ENCODE measurements at regions not wholly inside any gene's neighbourhood (a gene's known extent, or its start where the extent isn't known, plus 50 kb on each side); places are given as distances from the start of the nearest gene placed in this dataset.
"Not testable (repeated sequence)": the region's sequence is repeated elsewhere in the genome, so short reads cannot be mapped to it uniquely, and the experiment has no call there.

- peak; percentile 6 for DNase-seq
- Histone ChIP-seq H2AK5ac (ENCODE audit: low read depth, low read length) (no peak overlapping the region), H3K56ac (ENCODE audit: extremely low read depth, insufficient read depth, low read length) (no peak overlapping the region), H3K4ac (ENCODE audit: low read depth, low read length) (no peak overlapping the region), H3K79me1 (ENCODE audit: low read depth in 1 of 2, low read length in 2 of 2) (no peaks in the 10 kb centered on the region), H4K8ac (ENCODE audit: low read depth in 2 of 2, low read length in 2 of 2) (no peak overlapping the region), H3K9me3 (ENCODE audit: control insufficient read depth, insufficient read depth, low read length) (no peaks in the 10 kb centered on the region), H3K9me1 (ENCODE audit: insufficient read depth, low read length) (0 out of 2 replicates have a peak, but pooled peaks cover 2% of the 10 kb centered on the region), H3K27me3 (ENCODE audit: control insufficient read depth, insufficient read depth, low read length) (no peaks in the 10 kb centered on the region), H4K20me1 (ENCODE audit: insufficient read depth, low read length) (no peaks in the 10 kb centered on the region), H3K36me3 (ENCODE audit: control insufficient read depth, insufficient read depth, low read length) (no peaks in the 10 kb centered on the region), H2BK15ac (ENCODE audit: low read depth, low read length) (no peak overlapping the region), H2BK20ac (ENCODE audit: low read depth, low read length) (no peak overlapping the region), H3K27ac (ENCODE audit: insufficient read depth, low read length) (no peak overlapping the region), H3K9ac (ENCODE audit: low read depth, low read length) (no peak overlapping the region), H3K4me2 (ENCODE audit: low read depth, low read length) (no peak overlapping the region), H4K91ac (ENCODE audit: insufficient read depth, low read depth, low read length) (no peak overlapping the region), H3K18ac (ENCODE audit: low read depth, low read length) (no peak overlapping the region), H2AFZ (replicated peaks; ENCODE audit: low read length, poor library complexity) (no peak overlapping the region), H3K4me1 (ENCODE audit: control insufficient read depth, insufficient read depth, low read length) (no peaks in the 10 kb centered on the region), H3K23ac (ENCODE audit: low read depth, low read length) (no peak overlapping the region), H2BK5ac (ENCODE audit: low read depth, low read length, poor library complexity, severe bottlenecking) (no peak overlapping the region), H2AK9ac (replicated peaks; ENCODE audit: low read depth, low read length, poor library complexity) (no peak overlapping the region), H3K14ac (replicated peaks; ENCODE audit: low read depth, low read length) (no peak overlapping the region), H3K4me3 (ENCODE audit: insufficient read depth, low read depth, low read length) (no peak overlapping the region), H2BK120ac (ENCODE audit: low read depth, low read length) (no peak overlapping the region), H4K5ac (ENCODE audit: low read depth, low read length) (no peak overlapping the region)
- CTCF ChIA-PET, result no interaction called here
- POLR2A ChIA-PET (ENCODE audit: unreplicated experiment), result no interaction called here
- no CpG with 5 or more reads among the region's 1 CpG for WGBS, 2 experiments (ENCODE audit: extremely low coverage in 2 of 2, insufficient read length in 1 of 2)
- no peak; the same call in 1 of the 2 replicates for ATAC-seq (ENCODE audit: low read depth)
- BruUV-seq (replicated peaks), result no TSS peak
- dilution Hi-C loops (cut with HindIII; ENCODE audit: low sequenced_read_pairs, unreplicated experiment), result no loop called here
- in situ Hi-C loops (cut with MboI; ENCODE audit: low sequenced_read_pairs), result no loop called here
- intact Hi-C loops (cut with micrococcal nuclease), result no loop called here
- TF ChIP-seq MAFK (IDR thresholded peaks at IDR 0.05; ENCODE audit: low read depth, low read length) (no peak), NFE2L2 (IDR thresholded peaks at IDR 0.05; ENCODE audit: low read depth, low read length) (no peak)
These were observed 227.3 kb upstream of the NOCT start for GRCh38 chr4:138788267-138788790.

GRCh38 chr4:138779761-138780160 is 235.8 kb upstream of the NOCT start:
- H3K9me1 ChIP-seq (ENCODE audit: insufficient read depth, low read length); CTCF ChIA-PET; H3K4ac ChIP-seq (ENCODE audit: low read depth, low read length); dilution Hi-C loops (cut with HindIII; ENCODE audit: low sequenced_read_pairs, unreplicated experiment); H2BK5ac ChIP-seq (ENCODE audit: low read depth, low read length, poor library complexity, severe bottlenecking); intact Hi-C loops (cut with micrococcal nuclease); H3K18ac ChIP-seq (ENCODE audit: low read depth, low read length); BruUV-seq (replicated peaks); H3K14ac ChIP-seq (replicated peaks; ENCODE audit: low read depth, low read length); H3K23ac ChIP-seq (ENCODE audit: low read depth, low read length); H3K9ac ChIP-seq (ENCODE audit: low read depth, low read length); H4K91ac ChIP-seq (ENCODE audit: insufficient read depth, low read depth, low read length); H3K36me3 ChIP-seq (ENCODE audit: control insufficient read depth, insufficient read depth, low read length); in situ Hi-C loops (cut with MboI; ENCODE audit: low sequenced_read_pairs); H3K4me1 ChIP-seq (ENCODE audit: control insufficient read depth, insufficient read depth, low read length); H2AK5ac ChIP-seq (ENCODE audit: low read depth, low read length); H3K27ac ChIP-seq (ENCODE audit: insufficient read depth, low read length); H3K4me2 ChIP-seq (ENCODE audit: low read depth, low read length); POLR2A ChIA-PET (ENCODE audit: unreplicated experiment); ATAC-seq (ENCODE audit: low read depth); H2BK20ac ChIP-seq (ENCODE audit: low read depth, low read length); H2AK9ac ChIP-seq (replicated peaks; ENCODE audit: low read depth, low read length, poor library complexity); H3K4me3 ChIP-seq (ENCODE audit: insufficient read depth, low read depth, low read length); H3K79me1 ChIP-seq (ENCODE audit: low read depth in 1 of 2, low read length in 2 of 2); H3K27me3 ChIP-seq (ENCODE audit: control insufficient read depth, insufficient read depth, low read length); H2AFZ ChIP-seq (replicated peaks; ENCODE audit: low read length, poor library complexity); H3K56ac ChIP-seq (ENCODE audit: extremely low read depth, insufficient read depth, low read length); H4K8ac ChIP-seq (ENCODE audit: low read depth in 2 of 2, low read length in 2 of 2); H2BK120ac ChIP-seq (ENCODE audit: low read depth, low read length); H2BK15ac ChIP-seq (ENCODE audit: low read depth, low read length); DNase-seq; H4K20me1 ChIP-seq (ENCODE audit: insufficient read depth, low read length); H4K5ac ChIP-seq (ENCODE audit: low read depth, low read length); H3K9me3 ChIP-seq (ENCODE audit: control insufficient read depth, insufficient read depth, low read length): not testable (repeated sequence)
- WGBS, 2 experiments (ENCODE audit: extremely low coverage in 2 of 2, insufficient read length in 1 of 2), result no CpG with 5 or more reads among the region's 2 CpGs
